ENCODE measurements at regions not wholly inside any gene's neighbourhood (a gene's known extent, or its start where the extent isn't known, plus 50 kb on each side); places are given as distances from the start of the nearest gene placed in this dataset.

DNA sequence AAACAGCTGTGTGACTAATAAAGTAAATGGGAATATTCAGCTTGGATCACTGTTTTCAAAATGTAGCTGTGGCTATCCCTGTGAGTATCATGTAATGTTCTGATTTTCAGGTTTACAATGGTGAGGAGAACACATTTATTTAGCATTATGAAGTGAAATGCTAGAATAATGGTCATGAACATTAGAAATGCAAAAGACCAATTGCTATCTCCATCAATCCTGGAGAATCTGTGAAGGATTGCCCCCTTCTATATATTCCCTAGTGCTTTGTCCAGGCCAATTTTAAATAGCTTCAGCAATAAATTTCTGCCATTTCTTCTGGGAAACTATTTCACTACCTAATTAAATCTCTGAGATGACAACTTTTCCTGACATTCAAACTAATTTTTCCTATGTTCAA lies 1399.1 kb downstream of the PCDH19 start:
- TF ChIP-seq CTCF (IDR thresholded peaks at IDR 0.05) = no peak
- no peak for TF ChIP-seq POLR2A (IDR thresholded peaks at IDR 0.05)

Measured in esophagus squamous epithelium (tissue), 4 donors.